MCF 10A (cell line): ENCODE measurements at regions not wholly inside any gene's neighbourhood (a gene's known extent, or its start where the extent isn't known, plus 50 kb on each side); places are given as distances from the start of the nearest gene placed in this dataset.

Experiments
- BruUV-seq: library from RNA; stranded (reverse); fragments of 400-500 nt; replicated peaks from 2 replicates; lab custom pipeline; 2021; lab: Mats Ljungman, UMichigan
- CTCF ChIA-PET: fragments of 300-600 bp; sonication (Branson Sonifier 250); formaldehyde crosslinking; extraction: SDS; loops from one replicate; lab custom pipeline; 2021; ENCODE audit warnings: antibody characterized with exemption, inconsistent platforms; lab: Yijun Ruan, JAX
- POLR2A ChIA-PET: fragments of 300-600, 350-650 bp; sonication (Branson Sonifier 250); formaldehyde crosslinking; extraction: SDS; loops from one replicate; lab custom pipeline; 2020; ENCODE audit warnings: antibody characterized with exemption, inconsistent platforms; lab: Yijun Ruan, JAX
- DNase-seq: peaks from one replicate; pipeline ENCODE4 v3.0.0-alpha.2; 2018; ENCODE audit not compliant: unreplicated experiment
- H3K27ac Mint-ChIP-seq: one replicate; pipeline ENCODE4 v1.8.0; 2022; ENCODE audit warnings: mild to moderate bottlenecking, low read depth, mixed read lengths; ENCODE audit not compliant: unreplicated experiment
- H3K27me3 Mint-ChIP-seq: one replicate; pipeline ENCODE4 v1.8.0; 2022; ENCODE audit warnings: mixed read lengths; ENCODE audit not compliant: insufficient read depth, unreplicated experiment
- H3K36me3 Mint-ChIP-seq: one replicate; pipeline ENCODE4 v1.8.0; 2022; ENCODE audit warnings: mild to moderate bottlenecking, moderate library complexity, mixed read lengths; ENCODE audit not compliant: insufficient read depth, unreplicated experiment
- H3K4me1 Mint-ChIP-seq: one replicate; pipeline ENCODE4 v1.8.0; 2022; ENCODE audit warnings: mixed read lengths; ENCODE audit not compliant: insufficient read depth, unreplicated experiment
- H3K4me3 Mint-ChIP-seq: one replicate; pipeline ENCODE4 v1.8.0; 2022; ENCODE audit warnings: mild to moderate bottlenecking, moderate library complexity, mixed read lengths; ENCODE audit not compliant: unreplicated experiment
- H3K9me3 Mint-ChIP-seq: one replicate; pipeline ENCODE4 v1.8.0; 2022; ENCODE audit warnings: mixed read lengths; ENCODE audit not compliant: unreplicated experiment
- CTCF ChIP-seq: fragments of 200-600 bp; IDR thresholded peaks from one replicate; pipeline ENCODE4 v1.8.0; 2022; ENCODE audit warnings: antibody characterized with exemption, mild to moderate bottlenecking; ENCODE audit not compliant: unreplicated experiment
- intact Hi-C: fragments of 100-400 bp; cut with micrococcal nuclease; formaldehyde crosslinking; loops from 2 replicates; pipeline ENCODE4 v1.14.1; 2022

- ChIA-PET CTCF (interaction anchor here (5.2 kb wide), 1 partner anchor 12 kb away, joined by 30 read pairs; no protein-coding TSS in a partner anchor), POLR2A (no interaction called here)
- Mint-ChIP-seq H3K36me3 (no peaks in the 10 kb centered on the region), H3K27ac (no peak overlapping the region), H3K4me3 (no peak overlapping the region), H3K27me3 (no peaks in the 10 kb centered on the region), H3K4me1 (peaks cover 5% of the 10 kb centered on the region), H3K9me3 (no peaks in the 10 kb centered on the region)
- intact Hi-C loops = no loop called here
- no peak for DNase-seq
- BruUV-seq = no TSS peak
- no peak for TF ChIP-seq CTCF
Measured at GRCh38 chr3:82144811-82145210, 383.4 kb upstream of the GBE1 start.

- peak; percentile 14 for DNase-seq
- peaks cover 5% of the 10 kb centered on the region for H3K4me1 Mint-ChIP-seq
- H3K27ac Mint-ChIP-seq = no peak overlapping the region
- no peaks in the 10 kb centered on the region for H3K36me3 Mint-ChIP-seq
- CTCF ChIA-PET = interaction anchor here (0.7 to 5.2 kb wide), 4 partner anchors 11 to 653 kb away, joined by 3 to 30 read pairs (median 4); no protein-coding TSS in a partner anchor
- no peaks in the 10 kb centered on the region for H3K27me3 Mint-ChIP-seq
- BruUV-seq = no TSS peak
- no peak overlapping the region for H3K4me3 Mint-ChIP-seq
- H3K9me3 Mint-ChIP-seq = no peaks in the 10 kb centered on the region
- intact Hi-C loops = no loop called here
- POLR2A ChIA-PET = no interaction called here
- TF ChIP-seq CTCF = no peak
Measured at GRCh38 chr3:82143661-82144412, 382.4 kb upstream of the GBE1 start.

GRCh38 chr3:82141592-82141991 lies 380.1 kb upstream of the GBE1 start:
- Mint-ChIP-seq H3K4me3 (no peak overlapping the region), H3K4me1 (peaks cover 5% of the 10 kb centered on the region), H3K27me3 (no peaks in the 10 kb centered on the region), H3K27ac (no peak overlapping the region), H3K36me3 (no peaks in the 10 kb centered on the region), H3K9me3 (no peaks in the 10 kb centered on the region)
- no TSS peak for BruUV-seq
- intact Hi-C loops = no loop called here
- no peak for TF ChIP-seq CTCF
- DNase-seq = no peak
- POLR2A ChIA-PET = interaction anchor here (0.7 kb wide), 1 partner anchor 8 kb away, joined by 3 read pairs; no protein-coding TSS in a partner anchor
- CTCF ChIA-PET = interaction anchor here (5.2 kb wide), 1 partner anchor 9 kb away, joined by 30 read pairs; no protein-coding TSS in a partner anchor

GRCh38 chr3:82137861-82138260 lies 376.4 kb upstream of the GBE1 start:
- intact Hi-C loops = loop anchor here (10.0 kb wide), 1 partner anchor 643 kb away; no protein-coding TSS in a partner anchor
- POLR2A ChIA-PET = no interaction called here
- no peak for TF ChIP-seq CTCF

More at GRCh38 chr3:82137861-82138260, 376.4 kb upstream of the GBE1 start:
- no peaks in the 10 kb centered on the region for H3K4me1 Mint-ChIP-seq
- no peak overlapping the region for H3K4me3 Mint-ChIP-seq
- H3K36me3 Mint-ChIP-seq = no peaks in the 10 kb centered on the region
- CTCF ChIA-PET = interaction anchor here (0.6 to 1.1 kb wide), 2 partner anchors 38 to 834 kb away, joined by 3 to 4 read pairs; no protein-coding TSS in a partner anchor
- H3K27me3 Mint-ChIP-seq = no peaks in the 10 kb centered on the region
- no peaks in the 10 kb centered on the region for H3K9me3 Mint-ChIP-seq
- H3K27ac Mint-ChIP-seq = no peak overlapping the region
- BruUV-seq = no TSS peak
- DNase-seq = no peak
